Right cardiac atrium (tissue), 5 donors: ENCODE measurements at regions not wholly inside any gene's neighbourhood (a gene's known extent, or its start where the extent isn't known, plus 50 kb on each side); places are given as distances from the start of the nearest gene placed in this dataset.

Experiments
- ATAC-seq, 2 donors: fragments of 200-7000 bp; cut with Tn5 transposase; one replicate each; pipeline versions ENCODE4 v1.8.0 to v1.9.1; 2020; ENCODE audit warnings: moderate library complexity in 2 of 2, mild to moderate bottlenecking in 1 of 2
- DNase-seq, 3 donors: peaks; one replicate each; pipeline ENCODE4 v3.0.0-alpha.2; 2020
- H3K27ac ChIP-seq: one replicate; pipeline ENCODE4 v1.5.1; 2013; ENCODE audit warnings: mild to moderate bottlenecking, low read length, control low read depth, moderate library complexity
- H3K27me3 ChIP-seq: one replicate; pipeline ENCODE4 v1.6.1; 2013; ENCODE audit not compliant: control insufficient read depth, insufficient read depth
- H3K4me1 ChIP-seq: one replicate; pipeline ENCODE4 v1.6.1; 2013; ENCODE audit warnings: low read length; ENCODE audit not compliant: control insufficient read depth, insufficient read depth
- H3K4me3 ChIP-seq: one replicate; pipeline ENCODE4 v1.5.1; 2013; ENCODE audit warnings: low read length, control low read depth
- H3K9me3 ChIP-seq: one replicate; pipeline ENCODE4 v1.6.1; 2013; ENCODE audit warnings: low read length; ENCODE audit not compliant: control insufficient read depth
- WGBS: extraction: QIAGEN DNeasy Blood & Tissue Kit; methylation state at CpG from one replicate; pipeline ENCODE4 v1.1.7; 2013; 5-methylcytosine and 5-hydroxymethylcytosine counted together
- intact Hi-C, 4 donors: fragments of 100-400 bp; cut with DNase I; formaldehyde crosslinking; loops; one replicate each; pipeline versions ENCODE4 v1.11.0 to v1.14.0; 2022 to 2023
- donor health status: healthy with polysubstance abuse.
- donor health status: DM: no; HTN: yes; CAD: no.
- donor health status: DM: no; HTN: no; CAD: no.
- donor health status: DM: no; HTN: yes; CAD: no; lungs with severe emphysema.
- donor health status: DM: yes; HTN: yes; CAD: no.

DNA sequence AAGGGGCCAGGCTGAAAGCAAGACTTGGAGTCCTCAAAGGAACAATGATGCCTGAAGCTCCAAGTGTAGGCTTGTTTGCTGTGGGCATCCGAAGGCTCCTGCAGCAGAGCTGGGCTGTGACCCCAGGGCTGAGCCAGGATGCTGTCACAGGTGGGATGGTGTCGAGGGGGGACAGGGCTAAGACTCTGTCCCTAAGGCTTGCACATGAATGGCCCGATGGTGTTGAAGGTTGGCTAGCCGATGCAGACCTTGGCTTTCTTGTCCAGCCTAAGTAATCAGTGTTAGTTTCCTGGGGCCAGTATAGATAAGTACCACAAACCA is 251.0 kb downstream of the NDUFA10 start:
- ATAC-seq = no peak
- Histone ChIP-seq H3K9me3 (peaks cover 2% of the 10 kb centered on the region), H3K27me3 (no peaks in the 10 kb centered on the region), H3K4me3 (no peak overlapping the region), H3K4me1 (no peaks in the 10 kb centered on the region), H3K27ac (no peak overlapping the region)
- DNase-seq = peak in 1 of 3 donors; percentile 11
- 88% methylated on average over 4 of the region's 4 CpGs for WGBS
- intact Hi-C loops = no loop called here

DNA sequence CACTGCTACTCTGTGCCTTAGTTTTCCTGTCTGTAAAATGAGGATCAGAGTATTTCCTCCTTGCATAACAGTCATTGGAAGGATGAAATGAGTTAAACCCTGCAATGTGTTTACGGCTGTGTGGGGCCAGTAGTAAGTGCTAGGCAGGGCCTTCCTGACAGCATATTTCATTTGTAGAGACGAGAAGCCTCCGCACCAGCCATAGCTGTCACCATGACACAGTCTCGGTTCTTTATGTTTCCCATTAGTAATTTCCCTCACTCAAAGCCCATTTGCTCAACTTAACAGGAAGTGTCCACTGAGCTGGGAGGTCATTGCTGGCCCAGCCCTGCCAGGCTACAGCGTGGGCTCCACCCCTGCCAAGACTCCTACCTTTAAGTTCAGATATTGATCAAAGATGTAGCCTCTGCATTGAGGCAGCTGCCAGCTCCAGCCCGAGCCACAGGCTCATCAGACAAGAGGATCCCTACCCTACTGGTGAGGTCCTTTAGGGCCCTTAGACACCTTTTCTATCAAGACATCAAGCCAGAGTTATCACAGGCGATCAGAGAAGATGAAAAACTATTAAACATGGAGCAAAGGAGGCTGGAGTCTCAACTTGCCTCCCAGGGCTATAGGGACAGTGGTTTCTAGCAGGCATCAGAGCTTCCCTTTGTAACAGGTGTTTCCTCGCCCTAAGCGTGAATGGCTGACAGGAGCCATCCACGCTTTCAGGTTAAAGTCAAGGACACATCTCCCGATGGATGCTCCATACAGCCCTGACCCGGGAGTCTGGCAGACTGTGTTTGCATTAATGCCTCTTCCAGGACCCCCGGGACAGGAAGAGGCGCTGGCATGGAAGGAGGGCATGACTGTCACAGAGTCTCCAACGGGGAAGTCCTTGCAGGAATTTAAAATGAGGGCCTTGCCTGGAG is 251.7 kb downstream of the NDUFA10 start:
- H3K9me3 ChIP-seq = peaks cover 2% of the 10 kb centered on the region
- DNase-seq (peak in 1 of 3 donors; percentile 9), ATAC-seq (no peak)
- H3K27me3 ChIP-seq = no peaks in the 10 kb centered on the region
- intact Hi-C loops = no loop called here
- no peaks in the 10 kb centered on the region for H3K4me1 ChIP-seq
- H3K4me3 ChIP-seq = no peak overlapping the region
- WGBS = 88% methylated on average over 15 of the region's 15 CpGs
- no peak overlapping the region for H3K27ac ChIP-seq

GRCh38 chr2:239772721-239773120 is 252.4 kb downstream of the NDUFA10 start:
- DNase-seq (peak in 1 of 3 donors; percentile 31), ATAC-seq (no peak)
- Histone ChIP-seq H3K4me3 (no peak overlapping the region), H3K4me1 (no peaks in the 10 kb centered on the region), H3K27ac (no peak overlapping the region), H3K9me3 (peaks cover 2% of the 10 kb centered on the region), H3K27me3 (no peaks in the 10 kb centered on the region)
- 96% methylated on average over 5 of the region's 5 CpGs for WGBS
- intact Hi-C loops = no loop called here

DNA sequence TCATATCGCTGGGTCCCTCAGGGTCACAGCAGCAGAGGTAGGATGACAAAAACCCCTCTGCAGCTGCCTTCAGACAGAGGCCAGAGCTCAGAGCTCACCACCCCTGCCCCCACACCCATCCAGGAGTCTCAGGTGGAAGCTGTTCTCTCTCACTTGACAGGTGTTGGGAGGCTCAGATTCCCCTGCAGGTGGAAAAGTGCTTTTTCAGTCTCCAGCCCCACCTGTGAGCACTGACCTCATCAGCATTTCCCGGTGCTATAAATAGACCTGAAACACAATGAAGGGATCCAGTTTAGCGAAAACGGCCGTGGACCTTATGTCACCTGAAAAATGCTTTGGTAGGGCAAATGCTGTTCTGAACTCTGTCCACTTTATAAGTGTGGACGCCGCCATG is 254.9 kb downstream of the NDUFA10 start:
- H3K27ac ChIP-seq = no peak overlapping the region
- DNase-seq (no peak), ATAC-seq (no peak)
- intact Hi-C loops = no loop called here
- H3K4me3 ChIP-seq = no peak overlapping the region
- H3K4me1 ChIP-seq = no peaks in the 10 kb centered on the region
- WGBS = 76% methylated on average over 7 of the region's 7 CpGs
- peaks cover 2% of the 10 kb centered on the region for H3K9me3 ChIP-seq
- H3K27me3 ChIP-seq = no peaks in the 10 kb centered on the region

GRCh38 chr2:239769554-239770245 is 255.4 kb downstream of the NDUFA10 start:
- ATAC-seq (no peak), DNase-seq (peak in 2 of 3 donors; percentile 5 to 37)
- no peaks in the 10 kb centered on the region for H3K4me1 ChIP-seq
- WGBS = 86% methylated on average over 18 of the region's 18 CpGs
- H3K4me3 ChIP-seq = no peak overlapping the region
- H3K27me3 ChIP-seq = no peaks in the 10 kb centered on the region
- intact Hi-C loops = no loop called here
- H3K9me3 ChIP-seq = peaks cover 2% of the 10 kb centered on the region
- H3K27ac ChIP-seq = no peak overlapping the region

DNA sequence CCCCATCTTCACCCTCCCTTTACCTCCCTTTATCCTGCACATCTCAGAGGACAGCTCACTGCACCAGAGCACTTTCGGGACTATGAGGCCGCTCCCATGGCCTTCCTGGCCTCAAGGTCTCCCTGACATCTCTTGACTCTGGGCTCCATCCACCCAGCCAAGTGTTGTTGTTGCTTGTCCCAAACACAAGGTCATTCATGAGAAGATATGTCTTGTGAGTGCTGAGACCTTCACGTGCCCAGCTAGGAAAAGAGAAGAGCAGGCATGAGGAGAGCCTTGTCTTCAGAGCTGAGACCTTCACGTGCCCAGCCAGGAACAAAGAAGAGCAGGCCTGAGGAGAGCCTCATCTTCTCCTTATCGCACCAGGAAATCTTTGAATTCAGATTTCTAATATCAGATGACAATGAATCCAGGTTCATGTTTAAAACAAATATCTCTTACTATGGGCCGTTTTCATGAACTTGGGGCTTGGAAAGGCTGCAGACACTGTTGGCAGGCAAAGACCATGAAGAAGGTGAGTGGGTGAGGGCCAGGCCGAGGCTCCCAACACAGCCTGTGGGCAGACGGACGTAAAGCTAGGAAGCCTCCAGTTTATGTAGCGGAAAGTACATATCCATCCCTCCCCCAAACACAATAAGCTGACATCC is 256.1 kb downstream of the NDUFA10 start:
- intact Hi-C loops = no loop called here
- Histone ChIP-seq H3K4me1 (no peaks in the 10 kb centered on the region), H3K27me3 (no peaks in the 10 kb centered on the region), H3K27ac (no peak overlapping the region), H3K9me3 (peaks cover 2% of the 10 kb centered on the region), H3K4me3 (no peak overlapping the region)
- 74% methylated on average over 10 of the region's 10 CpGs for WGBS
- DNase-seq (no peak), ATAC-seq (no peak)

- WGBS = 91% methylated on average over 23 of the region's 23 CpGs
- Histone ChIP-seq H3K4me1 (no peaks in the 10 kb centered on the region), H3K27me3 (no peaks in the 10 kb centered on the region), H3K4me3 (no peak overlapping the region), H3K27ac (no peak overlapping the region), H3K9me3 (peaks cover 2% of the 10 kb centered on the region)
- intact Hi-C loops = no loop called here
- DNase-seq = peak in 1 of 3 donors; percentile 36
- no peak for ATAC-seq
Observed at GRCh38 chr2:239768031-239768790, 256.9 kb downstream of the NDUFA10 start.

GRCh38 chr2:239767021-239767905 is 257.9 kb downstream of the NDUFA10 start:
- Histone ChIP-seq H3K9me3 (peaks cover 2% of the 10 kb centered on the region), H3K4me3 (no peak overlapping the region), H3K27ac (no peak overlapping the region), H3K27me3 (no peaks in the 10 kb centered on the region), H3K4me1 (no peaks in the 10 kb centered on the region)
- WGBS = 84% methylated on average over 26 of the region's 26 CpGs
- DNase-seq (no peak), ATAC-seq (no peak)
- intact Hi-C loops = no loop called here

DNA sequence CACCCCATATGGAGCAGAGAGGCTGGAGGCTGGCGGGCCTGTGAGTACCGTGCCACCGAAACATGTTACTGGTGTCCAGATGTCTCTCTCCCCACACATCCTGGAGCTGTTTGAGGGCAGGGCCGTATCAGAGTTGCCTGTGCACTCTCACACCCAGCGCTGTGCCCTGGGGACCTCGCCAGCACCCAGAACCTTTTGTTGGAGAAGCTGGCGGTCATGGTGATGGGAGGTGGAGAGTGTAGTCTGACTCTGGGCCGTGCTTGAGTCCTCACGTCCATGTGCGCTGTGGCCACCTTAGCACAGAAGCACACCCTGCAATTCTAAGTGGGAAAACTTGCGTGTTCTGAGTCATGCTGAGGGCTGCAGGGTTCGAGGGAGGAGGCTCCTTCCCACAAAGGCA is 259.2 kb downstream of the NDUFA10 start:
- no peaks in the 10 kb centered on the region for H3K27me3 ChIP-seq
- DNase-seq = peak in 1 of 3 donors; percentile 22
- WGBS = 91% methylated on average over 12 of the region's 12 CpGs

More for the DNA sequence above, 259.2 kb downstream of the NDUFA10 start:
- H3K4me1 ChIP-seq = no peaks in the 10 kb centered on the region
- no peak overlapping the region for H3K4me3 ChIP-seq
- intact Hi-C loops = no loop called here
- H3K27ac ChIP-seq = no peak overlapping the region
- no peak for ATAC-seq
- no peaks in the 10 kb centered on the region for H3K9me3 ChIP-seq
